Embryonic facial prominence (tissue), 1 donor: ENCODE measurements at regions not wholly inside any gene's neighbourhood (a gene's known extent, or its start where the extent isn't known, plus 50 kb on each side); places are given as distances from the start of the nearest gene placed in this dataset.

Source experiments
- DNase-seq: peaks from one replicate; pipeline ENCODE4 v3.0.0-alpha.2; 2016; ENCODE audit errors: extremely low spot score

DNA sequence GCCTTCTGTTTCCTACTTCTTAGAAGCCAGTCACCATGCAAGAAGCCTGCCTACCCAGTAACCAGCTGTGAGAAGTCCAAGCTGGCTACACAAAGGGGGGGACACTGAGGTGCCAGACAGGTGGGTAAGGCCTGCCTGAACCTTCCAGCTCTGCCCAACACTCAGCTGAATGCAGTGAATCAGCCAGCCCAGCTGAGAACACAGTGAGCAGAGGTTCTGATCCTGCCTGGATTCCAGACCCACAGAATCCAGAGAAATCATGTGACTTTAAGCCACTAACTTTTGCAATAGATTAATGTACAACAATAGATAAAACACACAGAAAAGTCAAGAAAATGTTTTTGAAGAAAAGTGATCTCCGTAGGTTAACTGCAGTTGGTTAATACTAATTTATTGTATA is 151.7 kb downstream of the EFNB2 start:
- no peak for DNase-seq

DNA sequence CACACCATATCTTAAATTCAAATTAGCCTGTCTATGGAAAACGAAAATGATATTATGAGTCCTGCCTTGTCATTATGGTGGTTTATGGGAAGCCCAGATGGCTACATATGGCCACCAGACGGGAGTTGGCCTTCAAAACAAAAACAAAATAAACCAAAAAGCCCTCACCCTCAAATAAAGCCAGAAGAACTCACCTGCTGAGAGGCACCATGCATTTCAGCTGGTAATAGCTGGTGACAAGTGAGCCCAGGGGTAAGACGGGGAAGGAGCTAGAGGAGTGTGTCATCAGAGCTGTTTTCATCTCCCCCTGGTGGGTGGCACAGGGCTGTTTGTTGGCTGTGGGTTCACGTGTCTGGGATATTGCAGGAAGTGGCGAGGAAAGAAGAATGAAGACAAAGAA is 152.9 kb downstream of the EFNB2 start:
- DNase-seq = no peak

DNA sequence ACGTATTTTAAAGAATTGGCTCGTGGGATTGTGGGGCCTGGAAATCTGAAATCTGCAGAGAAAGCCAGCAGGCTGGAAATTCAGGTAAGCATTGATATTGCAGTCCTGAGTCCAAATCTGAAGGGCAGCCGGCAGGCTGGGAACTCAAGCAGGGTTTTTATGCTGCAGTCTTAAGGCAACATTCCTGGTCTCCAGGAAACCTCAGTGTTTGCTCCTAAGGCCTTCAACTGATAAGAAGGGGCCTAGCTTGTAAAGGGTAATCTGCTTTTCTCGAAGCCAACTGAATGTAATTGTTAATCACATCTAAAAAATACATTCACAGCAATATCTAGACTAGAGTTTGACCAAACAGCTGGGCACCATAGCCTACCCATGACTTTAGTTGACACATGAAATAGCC is 154.4 kb downstream of the EFNB2 start:
- DNase-seq = no peak

- DNase-seq = no peak
Measured at GRCh38 chr13:106377931-106378662, 157.4 kb downstream of the EFNB2 start.

- DNase-seq = no peak
Measured at GRCh38 chr13:106377341-106377740, 158.1 kb downstream of the EFNB2 start.

GRCh38 chr13:106376401-106377112 is 158.9 kb downstream of the EFNB2 start:
- no peak for DNase-seq

DNA sequence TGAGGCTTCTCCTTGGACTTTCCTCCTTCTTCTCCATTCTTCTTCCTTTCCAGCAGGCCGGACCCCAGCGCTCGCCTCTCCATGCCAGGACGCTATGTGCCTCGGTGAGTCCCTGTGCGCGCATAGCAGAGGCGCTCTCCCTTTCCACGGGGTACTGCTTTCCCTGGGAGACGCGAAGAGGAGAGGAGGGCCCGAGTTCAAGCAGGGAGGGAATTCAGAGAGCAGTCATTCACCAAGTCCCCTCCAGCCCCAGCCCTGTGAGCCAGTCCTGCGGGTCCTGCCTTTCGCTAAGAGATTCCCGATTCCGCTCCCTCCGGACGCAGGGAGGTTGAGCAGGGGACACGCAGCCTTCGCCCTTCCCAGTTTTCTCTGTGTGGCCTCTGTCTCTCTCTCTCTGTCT is 160.4 kb downstream of the EFNB2 start:
- no peak for DNase-seq

GRCh38 chr13:106374631-106375030 is 160.8 kb downstream of the EFNB2 start:
- DNase-seq = no peak

DNA sequence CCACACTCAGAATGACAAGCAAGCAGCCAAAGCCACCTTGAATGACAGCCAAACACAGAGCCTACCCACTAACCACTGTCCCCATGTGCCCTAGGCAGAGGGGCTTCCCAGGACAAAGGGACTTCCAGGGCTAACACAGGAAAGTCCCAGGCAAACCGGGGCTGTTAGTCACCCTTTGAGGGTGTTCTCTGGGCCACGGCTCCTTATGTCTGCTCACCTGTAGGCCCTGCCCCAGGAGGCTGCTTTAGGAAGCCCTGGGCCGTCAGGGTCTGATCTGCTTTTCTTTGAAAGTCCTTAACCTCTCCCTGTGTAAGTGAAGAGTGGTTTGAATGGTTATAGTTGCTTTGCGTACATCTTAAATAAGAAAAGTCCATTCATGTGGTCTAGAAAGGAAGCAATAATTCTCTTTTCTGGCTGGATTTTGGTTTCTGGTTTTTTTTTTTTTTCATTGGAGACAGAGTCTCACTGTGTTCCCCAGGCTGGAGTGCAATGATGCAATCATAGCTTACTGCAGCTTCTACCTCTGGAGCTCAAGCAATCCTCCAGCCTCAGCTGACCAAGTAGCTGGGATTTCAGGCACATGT is 161.4 kb downstream of the EFNB2 start:
- DNase-seq = no peak

- no peak for DNase-seq
Measured at GRCh38 chr13:106373304-106373988, 162.0 kb downstream of the EFNB2 start.

DNA sequence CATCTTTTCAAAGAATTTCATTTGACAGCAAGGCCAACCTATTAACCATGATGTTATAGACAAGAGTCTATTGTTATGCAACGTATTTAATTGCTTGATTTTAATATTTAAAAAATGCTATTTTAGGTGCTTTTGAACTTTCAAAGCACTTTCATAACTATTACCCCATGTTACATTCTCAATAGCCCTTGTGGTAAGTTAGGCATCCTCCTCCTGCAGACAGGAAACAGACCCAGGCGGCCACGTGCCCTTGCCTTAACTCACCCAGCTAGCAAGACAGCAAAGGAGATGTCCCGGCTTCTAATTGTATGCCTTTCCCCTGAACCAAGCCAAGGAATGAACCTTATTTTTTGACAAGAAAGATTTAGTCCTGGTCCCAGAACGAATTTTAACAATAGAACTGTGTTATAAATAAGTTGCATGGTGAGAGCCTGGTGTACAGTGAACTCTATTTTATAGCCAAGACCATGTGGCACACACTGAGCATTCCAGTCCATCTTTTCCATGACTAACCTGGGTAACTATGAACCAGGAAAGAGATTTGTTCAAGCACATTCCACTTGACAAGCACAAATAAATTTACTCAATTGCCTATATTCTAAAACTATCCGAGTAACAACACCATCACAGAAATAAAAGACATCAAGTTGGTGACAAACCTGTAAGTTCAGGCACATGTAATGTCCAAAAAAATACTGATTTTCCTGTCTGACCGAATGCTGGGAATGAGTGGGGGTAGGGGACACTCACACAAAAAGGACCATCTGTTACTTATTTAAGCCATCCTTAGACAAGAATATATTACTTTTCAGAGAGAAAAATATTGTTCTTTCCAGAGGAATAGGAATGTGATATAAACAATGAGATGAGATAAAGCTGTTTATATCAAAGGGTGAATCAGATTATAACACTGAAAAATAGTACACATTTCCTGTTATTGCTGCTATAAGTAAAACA is 163.0 kb downstream of the EFNB2 start:
- DNase-seq = no peak

GRCh38 chr13:106371024-106371423 is 164.4 kb downstream of the EFNB2 start:
- DNase-seq = no peak

DNA sequence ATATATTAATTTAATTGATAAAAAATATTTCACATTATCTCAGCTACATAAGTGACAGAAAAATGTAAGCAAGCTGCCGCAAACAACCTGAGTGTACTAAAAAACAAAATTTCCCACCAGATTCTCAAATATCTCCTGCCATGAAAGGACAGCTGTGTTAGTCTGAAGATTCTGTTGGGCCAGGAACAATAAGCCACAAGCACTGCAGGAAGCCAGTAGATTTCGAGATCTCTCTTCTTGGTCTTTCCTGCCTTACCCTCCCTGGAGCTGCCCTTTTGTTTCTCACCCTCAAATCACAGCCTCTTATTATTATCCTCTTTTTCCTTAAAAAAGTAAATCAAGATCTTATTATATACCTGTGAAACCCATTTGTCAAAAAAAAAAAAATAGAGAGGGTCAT is 165.6 kb downstream of the EFNB2 start:
- DNase-seq = no peak

GRCh38 chr13:106369091-106369490 is 166.4 kb downstream of the EFNB2 start:
- no peak for DNase-seq

DNA sequence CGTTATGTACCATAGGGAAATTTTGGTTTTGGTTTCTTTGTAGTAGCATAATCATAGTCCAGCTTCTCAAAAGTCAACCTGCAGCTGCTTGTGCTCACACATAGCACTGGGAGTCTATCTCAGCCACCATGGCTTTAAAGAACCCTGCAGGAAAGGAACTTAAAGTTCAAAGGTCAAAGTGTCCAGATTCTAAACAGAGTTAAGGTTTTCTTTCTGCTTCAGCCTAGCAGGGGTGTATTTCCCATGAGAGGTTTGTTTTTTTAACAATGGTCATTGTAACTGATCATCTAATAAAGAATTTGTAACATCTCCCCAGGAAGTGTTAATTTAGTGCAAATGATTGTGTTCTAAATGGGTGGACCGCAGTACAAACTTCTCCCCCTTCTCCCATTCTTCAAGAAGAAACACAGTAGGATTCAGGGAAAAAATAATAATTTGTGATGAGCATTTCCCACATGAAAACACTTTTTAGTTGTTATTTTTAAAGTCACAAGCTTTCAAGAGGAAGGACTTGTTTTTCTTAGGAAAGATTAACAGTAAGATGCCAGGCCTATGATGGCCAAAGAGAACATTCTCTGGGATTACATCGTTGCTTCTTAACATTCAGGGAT is 168.0 kb downstream of the EFNB2 start:
- DNase-seq = no peak

GRCh38 chr13:106362707-106363106 is 172.8 kb downstream of the EFNB2 start:
- no peak for DNase-seq

- no peak for DNase-seq
Measured at GRCh38 chr13:106361621-106362020, 173.8 kb downstream of the EFNB2 start.

DNA sequence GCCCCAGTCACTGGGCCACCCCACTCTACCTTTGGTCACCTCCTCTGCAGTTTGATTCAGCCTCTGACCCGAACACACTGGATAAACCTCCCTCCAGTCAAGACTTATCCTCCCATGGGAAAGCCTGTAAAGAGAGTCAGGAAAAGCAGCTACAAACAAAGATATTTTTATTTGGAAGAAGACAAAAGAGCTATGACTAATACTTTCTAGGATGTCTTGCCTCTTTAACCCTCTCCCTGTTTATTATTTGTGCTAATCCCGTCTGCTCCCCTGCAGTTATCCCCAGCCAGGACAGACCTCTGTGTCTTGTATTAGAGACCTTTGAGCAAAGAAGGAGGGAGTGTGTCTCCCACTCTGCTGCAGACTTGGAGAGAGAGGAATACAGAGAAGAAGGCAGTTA is 178.3 kb downstream of the EFNB2 start:
- no peak for DNase-seq

GRCh38 chr13:106355866-106356265 is 179.6 kb downstream of the EFNB2 start:
- DNase-seq = no peak

GRCh38 chr13:106354961-106355360 is 180.5 kb downstream of the EFNB2 start:
- DNase-seq = no peak

DNA sequence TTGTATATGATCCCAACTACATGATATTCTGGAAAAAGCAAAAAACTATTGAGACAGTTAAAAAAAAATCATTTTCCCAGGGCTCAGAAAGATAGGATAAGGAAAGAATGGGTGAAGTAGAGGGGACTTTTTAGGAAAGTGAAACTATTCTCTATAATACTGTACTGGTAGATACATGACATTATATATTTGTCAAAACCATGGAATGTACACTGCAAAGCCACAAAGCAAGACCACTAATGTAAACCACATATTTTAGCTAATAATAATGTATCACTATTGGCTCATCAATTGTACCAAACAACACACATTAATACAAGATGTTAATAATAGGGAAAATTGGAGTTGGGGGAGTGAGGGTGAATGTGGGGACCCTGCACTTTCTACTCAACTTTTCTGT is 182.6 kb downstream of the EFNB2 start:
- DNase-seq = no peak
